ENCODE measurements at regions not wholly inside any gene's neighbourhood (a gene's known extent, or its start where the extent isn't known, plus 50 kb on each side); places are given as distances from the start of the nearest gene placed in this dataset.

GRCh38 chr4:153988492-153989363 lies 199.8 kb upstream of the SFRP2 start:
- DNase-seq (ENCODE audit: low read depth in 2 of 2) = no peak

- no peak for DNase-seq (ENCODE audit: low read depth in 2 of 2)
Observed at GRCh38 chr4:153987291-153987690, 198.4 kb upstream of the SFRP2 start.

- DNase-seq (ENCODE audit: low read depth in 2 of 2) = no peak
Observed at GRCh38 chr4:153976954-153977353, 188.1 kb upstream of the SFRP2 start.

GRCh38 chr4:153974452-153974851 lies 185.6 kb upstream of the SFRP2 start:
- no peak for DNase-seq (ENCODE audit: low read depth in 2 of 2)

- DNase-seq (ENCODE audit: low read depth in 2 of 2) = no peak
Observed at GRCh38 chr4:153973942-153974341, 185.1 kb upstream of the SFRP2 start.

- DNase-seq (ENCODE audit: low read depth in 2 of 2) = no peak
Observed at GRCh38 chr4:153971899-153972298, 183.0 kb upstream of the SFRP2 start.

- DNase-seq (ENCODE audit: low read depth in 2 of 2) = no peak
Observed at GRCh38 chr4:153970169-153970568, 181.3 kb upstream of the SFRP2 start.

- DNase-seq (ENCODE audit: low read depth in 2 of 2) = no peak
Observed at GRCh38 chr4:153969542-153969941, 180.7 kb upstream of the SFRP2 start.

- DNase-seq (ENCODE audit: low read depth in 2 of 2) = no peak
Observed at GRCh38 chr4:153966641-153967040, 177.8 kb upstream of the SFRP2 start.

GRCh38 chr4:153963216-153963615 lies 174.3 kb upstream of the SFRP2 start:
- DNase-seq (ENCODE audit: low read depth in 2 of 2) = no peak

GRCh38 chr4:153962311-153963039 lies 173.6 kb upstream of the SFRP2 start:
- no peak for DNase-seq (ENCODE audit: low read depth in 2 of 2)

GRCh38 chr4:153955327-153955726 lies 166.4 kb upstream of the SFRP2 start:
- DNase-seq (ENCODE audit: low read depth in 2 of 2) = no peak

- DNase-seq (ENCODE audit: low read depth in 2 of 2) = no peak
Observed at GRCh38 chr4:153954654-153955053, 165.8 kb upstream of the SFRP2 start.

- DNase-seq (ENCODE audit: low read depth in 2 of 2) = no peak
Observed at GRCh38 chr4:153950100-153950979, 161.5 kb upstream of the SFRP2 start.

GRCh38 chr4:153948041-153948440 lies 159.2 kb upstream of the SFRP2 start:
- DNase-seq (ENCODE audit: low read depth in 2 of 2) = no peak

- no peak for DNase-seq (ENCODE audit: low read depth in 2 of 2)
Observed at GRCh38 chr4:153947124-153947523, 158.2 kb upstream of the SFRP2 start.

- DNase-seq (ENCODE audit: low read depth in 2 of 2) = no peak
Observed at GRCh38 chr4:153945704-153946103, 156.8 kb upstream of the SFRP2 start.

GRCh38 chr4:153943738-153944415 lies 155.0 kb upstream of the SFRP2 start:
- DNase-seq (ENCODE audit: low read depth in 2 of 2) = no peak

- no peak for DNase-seq (ENCODE audit: low read depth in 2 of 2)
Observed at GRCh38 chr4:153940916-153941315, 152.0 kb upstream of the SFRP2 start.

- DNase-seq (ENCODE audit: low read depth in 2 of 2) = no peak
Observed at GRCh38 chr4:153939570-153939969, 150.7 kb upstream of the SFRP2 start.

- no peak for DNase-seq (ENCODE audit: low read depth in 2 of 2)
Observed at GRCh38 chr4:153938994-153939393, 150.1 kb upstream of the SFRP2 start.

GRCh38 chr4:153937289-153937688 lies 148.4 kb upstream of the SFRP2 start:
- no peak for DNase-seq (ENCODE audit: low read depth in 2 of 2)
